HG02763 (cell line): ENCODE measurements at regions not wholly inside any gene's neighbourhood (a gene's known extent, or its start where the extent isn't known, plus 50 kb on each side); places are given as distances from the start of the nearest gene placed in this dataset.

Source experiments
- ATAC-seq: cut with Tn5 transposase; IDR thresholded peaks from one replicate; pipeline ENCODE4 v1.9.1; 2021; ENCODE audit warnings: mild to moderate bottlenecking, moderate library complexity; ENCODE audit not compliant: unreplicated experiment

DNA sequence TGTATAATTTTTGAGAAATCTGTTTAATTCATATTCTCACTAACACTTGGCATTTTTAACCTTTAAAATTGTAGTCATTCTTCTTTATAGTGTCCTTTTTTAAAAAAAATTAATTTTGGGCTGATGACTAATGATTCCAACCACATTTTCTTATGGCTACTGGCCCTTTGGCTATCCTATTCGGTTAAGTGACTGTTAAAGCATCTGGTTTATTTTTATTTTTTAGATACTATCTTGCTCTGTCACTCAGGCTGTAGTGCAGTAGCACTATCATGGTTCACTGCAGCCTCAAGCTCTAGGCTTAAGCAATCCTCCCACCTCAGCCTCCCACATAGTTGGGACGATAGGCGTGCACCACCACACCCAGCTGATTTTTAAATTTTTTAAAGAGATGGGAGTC is 723.2 kb upstream of the CXADR start:
- no peak for ATAC-seq

DNA sequence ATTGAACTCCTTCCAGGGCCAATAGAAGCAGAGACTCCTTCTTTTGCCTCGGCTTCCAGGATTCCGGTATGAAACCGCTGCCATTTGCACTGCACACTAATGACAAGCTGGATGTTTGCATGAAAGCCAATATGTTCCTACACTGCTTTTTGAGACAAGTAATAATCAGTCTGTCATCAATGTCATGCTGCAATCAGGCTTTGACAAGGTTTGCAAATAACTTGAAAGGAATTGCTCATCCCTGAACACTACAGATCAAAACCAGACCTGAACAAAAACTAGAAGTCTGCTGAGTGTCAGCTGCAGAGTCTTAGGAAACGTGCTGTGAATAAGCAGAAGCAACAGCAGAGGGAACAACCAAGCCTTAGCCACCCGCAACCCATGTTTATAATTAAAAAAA is 720.7 kb upstream of the CXADR start:
- no peak for ATAC-seq

DNA sequence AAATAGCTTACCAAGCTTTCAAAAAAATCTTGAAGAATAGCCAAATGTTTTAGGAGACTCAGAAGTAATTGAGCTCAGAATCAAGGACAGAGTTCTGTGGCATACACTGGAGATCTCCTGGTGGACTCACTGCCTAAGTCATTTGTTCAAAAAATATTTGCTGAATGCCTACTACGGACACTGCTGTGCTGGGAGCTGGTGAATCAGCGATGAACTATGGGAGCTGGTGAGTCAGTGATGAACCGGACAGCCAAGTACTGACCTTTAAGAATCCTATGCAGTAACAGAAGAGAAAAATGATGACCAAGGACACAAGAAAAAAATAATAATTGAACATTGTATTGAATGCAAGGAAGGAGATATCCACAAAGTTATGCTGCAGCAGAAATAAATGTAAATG is 717.9 kb upstream of the CXADR start:
- ATAC-seq, result no peak

GRCh38 chr21:16796776-16797175 is 716.1 kb upstream of the CXADR start:
- ATAC-seq, result no peak

- no peak for ATAC-seq
Measured at GRCh38 chr21:16797540-16797939, 715.3 kb upstream of the CXADR start.

DNA sequence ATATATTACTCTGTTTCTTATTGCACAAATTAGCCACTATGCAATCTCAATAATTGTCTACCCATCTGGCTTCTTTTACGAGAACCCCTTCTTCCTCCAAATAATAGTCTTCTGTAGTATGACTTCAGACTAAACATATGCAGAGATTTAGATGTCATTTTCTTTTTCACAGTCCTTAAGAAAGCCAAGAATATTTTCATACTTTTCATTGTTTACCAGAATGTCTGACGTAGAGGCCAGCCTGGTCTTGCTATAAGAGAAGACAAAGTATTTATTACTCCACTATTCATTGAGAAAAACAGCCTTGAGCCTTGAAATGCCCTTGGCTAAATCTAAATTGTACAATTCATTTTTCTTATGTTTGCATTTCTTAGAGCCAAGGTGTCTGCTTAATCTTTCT is 714.9 kb upstream of the CXADR start:
- no peak for ATAC-seq

GRCh38 chr21:16800536-16801275 is 712.1 kb upstream of the CXADR start:
- no peak for ATAC-seq

DNA sequence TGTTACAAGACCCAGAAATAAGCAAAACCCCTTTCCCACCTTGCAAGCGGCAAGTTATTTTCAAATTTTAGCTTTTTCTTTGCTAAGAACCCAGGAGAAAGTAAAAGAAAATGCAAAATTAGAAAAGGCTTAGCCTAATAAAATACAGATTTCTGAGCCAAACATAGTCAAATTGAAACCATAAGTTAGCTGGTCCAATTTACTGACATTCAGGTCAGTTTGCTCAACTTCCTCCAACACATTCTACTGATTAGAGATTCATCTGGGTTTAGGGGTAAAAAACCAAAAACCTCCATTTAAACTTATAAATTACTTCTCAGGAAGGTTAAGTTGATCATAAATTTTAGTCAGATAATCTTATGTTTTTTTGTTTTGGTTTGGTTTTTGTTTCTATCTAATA is 701.8 kb upstream of the CXADR start:
- no peak for ATAC-seq

- ATAC-seq, result no peak
Measured at GRCh38 chr21:16811970-16812369, 700.9 kb upstream of the CXADR start.

DNA sequence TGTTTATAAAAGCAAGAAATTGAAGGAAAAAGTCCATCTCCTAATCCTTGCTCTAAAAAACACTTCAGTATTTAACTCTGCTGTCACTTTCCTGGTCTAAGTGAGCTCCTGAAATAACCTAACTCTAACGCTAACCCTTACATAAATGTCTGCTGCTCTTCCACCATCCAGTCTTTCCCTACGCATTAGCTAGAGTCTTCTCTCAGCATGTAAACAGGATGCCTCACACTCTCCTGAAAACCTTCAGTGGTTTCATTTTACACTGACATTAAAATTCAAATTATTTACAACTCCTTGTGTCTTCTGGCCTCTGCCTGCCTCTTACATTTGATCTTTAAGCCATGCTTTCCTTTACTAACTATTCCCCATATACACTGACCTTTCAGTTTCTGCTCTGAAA is 697.6 kb upstream of the CXADR start:
- no peak for ATAC-seq

- ATAC-seq, result no peak
Measured at GRCh38 chr21:16821588-16821987, 691.3 kb upstream of the CXADR start.

GRCh38 chr21:16829532-16829931 is 683.3 kb upstream of the CXADR start:
- no peak for ATAC-seq

DNA sequence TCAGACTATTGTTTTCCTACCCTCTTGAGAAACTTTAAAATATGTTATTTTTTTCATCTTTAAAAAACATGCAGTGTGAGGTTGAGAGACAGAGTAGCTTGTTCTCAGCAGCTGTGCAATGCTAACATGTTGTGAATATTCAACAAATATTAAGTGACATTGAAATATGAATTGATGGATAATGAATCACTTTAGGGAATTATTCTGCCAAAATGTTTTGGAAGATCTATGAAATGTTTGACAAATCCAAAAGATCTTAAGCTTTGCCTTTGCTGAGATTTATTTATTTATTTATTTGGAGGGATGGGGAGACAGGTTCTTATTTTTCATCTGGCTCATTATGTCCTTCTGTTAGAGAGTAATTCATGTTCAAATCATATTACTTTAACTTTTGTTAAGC is 680.1 kb upstream of the CXADR start:
- ATAC-seq, result no peak

DNA sequence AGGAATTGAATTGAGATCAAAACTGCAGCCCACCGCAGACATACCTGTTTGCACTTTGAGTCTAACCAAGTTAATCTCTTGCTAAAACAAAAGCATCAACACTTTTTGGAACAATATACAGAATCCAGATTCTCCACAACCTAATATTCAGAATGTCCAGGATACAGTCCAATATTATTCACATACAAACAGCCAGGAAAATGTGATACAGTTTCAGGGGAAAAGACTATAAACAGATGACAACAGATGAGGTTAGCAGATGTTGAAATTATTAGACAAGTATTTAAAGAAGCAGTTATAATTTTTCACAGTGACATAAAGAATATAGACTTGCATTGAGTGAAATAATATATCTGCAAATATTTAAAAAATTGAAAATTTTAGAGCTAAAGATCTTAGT is 678.1 kb upstream of the CXADR start:
- ATAC-seq, result no peak

DNA sequence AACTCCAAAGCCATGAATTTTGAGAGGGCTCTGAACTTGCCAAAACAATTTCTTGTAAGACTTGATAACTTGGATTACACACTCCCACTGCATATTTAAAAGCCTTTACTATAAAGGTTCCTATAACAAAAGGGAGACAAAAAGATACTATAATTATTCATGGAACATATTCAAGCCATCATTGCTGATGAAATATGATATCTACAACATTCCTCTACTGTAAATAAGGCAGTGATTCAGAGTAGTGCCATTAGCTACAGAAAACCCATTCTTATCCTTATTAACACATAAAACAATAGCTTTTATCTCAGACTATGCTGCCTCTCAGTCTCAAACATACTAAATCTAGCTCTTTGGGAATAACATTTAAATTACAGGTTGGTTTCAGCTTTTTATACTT is 675.5 kb upstream of the CXADR start:
- ATAC-seq, result no peak

- no peak for ATAC-seq
Measured at GRCh38 chr21:16837721-16838120, 675.1 kb upstream of the CXADR start.

- no peak for ATAC-seq
Measured at GRCh38 chr21:16838331-16838730, 674.5 kb upstream of the CXADR start.

DNA sequence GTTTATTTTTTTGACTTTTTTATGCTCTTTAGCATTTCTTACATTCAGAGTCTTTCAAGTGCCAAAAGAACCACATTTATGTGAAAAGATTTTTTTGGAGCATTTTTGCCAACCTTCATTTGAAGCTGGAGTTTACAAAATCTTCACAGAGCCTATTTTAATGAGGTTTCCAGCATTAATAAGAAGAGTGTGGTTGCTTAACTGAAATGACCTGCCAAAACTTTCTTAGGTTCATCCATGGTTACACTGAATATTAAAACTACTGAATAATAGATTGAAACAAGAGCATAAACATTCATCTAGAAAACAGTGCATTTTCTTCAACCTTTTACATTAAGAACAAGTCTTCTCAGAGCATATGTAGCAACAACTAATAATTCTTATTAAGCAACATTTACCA is 672.3 kb upstream of the CXADR start:
- ATAC-seq, result no peak

DNA sequence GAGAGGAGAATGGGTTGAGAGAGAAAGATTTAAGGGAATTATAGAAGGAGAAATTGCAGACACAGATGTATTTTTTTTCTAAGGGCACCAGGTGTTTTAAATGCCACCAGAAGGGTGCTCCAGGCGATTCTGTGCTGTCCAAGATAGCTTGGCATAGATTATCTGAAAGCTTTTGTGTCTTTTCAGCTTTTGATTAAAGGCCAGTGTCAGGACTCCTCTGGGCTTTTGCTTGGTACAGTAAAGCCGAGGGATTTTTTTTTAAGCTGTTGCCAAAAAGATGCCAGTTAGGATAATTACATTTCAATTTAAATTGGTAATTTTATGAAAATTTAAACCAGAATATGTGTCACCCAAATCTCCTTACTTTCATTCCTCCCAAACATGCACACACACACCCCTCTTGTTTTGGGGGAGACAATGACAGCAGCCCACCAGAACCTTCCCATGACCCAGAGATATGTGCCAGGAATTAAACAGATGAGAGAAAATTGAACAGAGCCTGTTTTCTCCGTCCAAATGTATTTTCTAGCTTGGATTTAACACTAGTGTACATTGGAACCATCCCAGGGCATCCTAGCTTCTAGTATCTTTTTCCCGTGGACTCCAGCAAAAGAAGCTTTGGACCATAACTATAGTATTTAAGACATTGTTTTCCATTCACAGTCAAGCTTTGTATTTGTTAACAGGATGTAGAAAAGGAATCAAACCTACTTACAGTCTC is 670.7 kb upstream of the CXADR start:
- no peak for ATAC-seq

- ATAC-seq, result no peak
Measured at GRCh38 chr21:16842696-16843035, 670.2 kb upstream of the CXADR start.

DNA sequence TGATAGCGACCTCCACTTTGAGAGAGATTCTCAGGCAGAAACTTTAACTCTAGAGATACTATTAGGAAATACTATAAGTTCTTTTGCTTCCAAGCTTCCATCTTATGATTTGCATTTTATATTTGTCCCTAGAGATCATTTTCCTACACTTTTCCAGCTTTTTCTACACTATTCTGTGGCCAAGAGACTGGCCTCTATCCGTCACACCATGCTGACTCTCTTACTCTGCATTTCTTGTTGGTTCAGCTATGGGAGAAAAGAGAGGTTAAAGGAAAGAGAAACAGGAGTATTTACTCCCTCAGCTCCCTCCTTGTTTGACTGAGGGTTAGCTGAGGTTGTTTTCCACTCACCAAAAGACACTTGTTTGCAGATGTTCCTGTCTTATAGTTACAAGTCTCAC is 665.6 kb upstream of the CXADR start:
- no peak for ATAC-seq

- no peak for ATAC-seq
Measured at GRCh38 chr21:16851054-16851453, 661.8 kb upstream of the CXADR start.

DNA sequence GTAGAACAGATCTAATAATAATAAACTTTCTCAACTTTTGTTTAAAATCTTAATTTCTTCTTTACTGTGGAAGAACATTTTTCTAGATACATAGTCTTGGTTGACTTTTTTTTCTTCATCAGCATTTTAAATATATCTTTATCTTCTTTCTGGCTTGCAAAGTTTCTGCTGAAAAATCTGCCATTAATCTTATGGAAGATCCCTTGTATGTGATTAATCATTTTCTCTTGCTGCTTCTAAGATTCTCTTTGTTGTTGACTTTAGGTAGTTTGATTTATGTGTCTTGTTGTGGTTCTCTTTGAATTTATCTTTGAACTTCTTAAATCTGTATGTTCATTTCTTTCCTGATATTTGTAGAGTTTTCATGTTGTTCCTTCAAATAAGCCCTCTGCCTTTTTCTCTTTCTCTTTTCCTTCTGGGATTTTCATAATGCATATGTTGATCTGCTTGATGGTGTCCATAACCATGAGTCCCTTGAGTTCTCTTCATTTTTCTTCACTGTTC is 657.6 kb upstream of the CXADR start:
- no peak for ATAC-seq
